ENCODE measurements at regions not wholly inside any gene's neighbourhood (a gene's known extent, or its start where the extent isn't known, plus 50 kb on each side); places are given as distances from the start of the nearest gene placed in this dataset.
"Not testable (repeated sequence)": the region's sequence is repeated elsewhere in the genome, so short reads cannot be mapped to it uniquely, and the experiment has no call there.

DNA sequence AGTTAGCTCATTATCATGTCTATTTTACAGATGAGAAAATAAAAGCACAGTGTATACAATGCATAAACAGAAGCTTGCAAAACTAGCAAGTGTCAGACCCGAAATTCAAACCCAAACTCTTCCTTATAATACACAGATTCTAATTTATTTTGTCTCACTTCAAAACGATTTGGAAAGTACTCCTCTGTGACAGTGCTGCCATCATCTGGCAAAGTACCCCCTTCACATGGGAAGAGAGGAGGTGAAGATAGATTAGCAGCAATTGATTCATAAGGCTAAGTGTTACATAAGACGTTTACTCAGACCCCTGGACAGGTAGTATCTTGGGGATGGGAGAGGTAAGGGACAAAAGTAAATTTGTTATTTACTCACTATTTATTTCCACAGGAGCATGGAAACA lies 744.0 kb upstream of the SGO1 start:
- DNase-seq = no peak
- Histone ChIP-seq H3K9me3 (ENCODE audit: control insufficient read depth, low read depth, low read length) (no peaks in the 10 kb centered on the region), H3K27ac (ENCODE audit: low read length) (no peak overlapping the region), H3K36me3 (ENCODE audit: control insufficient read depth, insufficient read depth, low read length) (no peaks in the 10 kb centered on the region), H3K4me1 (ENCODE audit: control insufficient read depth, insufficient read depth, low read length) (no peaks in the 10 kb centered on the region), H3K4me3 (ENCODE audit: low read length) (no peak overlapping the region), H3K27me3 (ENCODE audit: control insufficient read depth, insufficient read depth, low read length) (no peaks in the 10 kb centered on the region)
- WGBS (ENCODE audit: insufficient coverage, low lambda C conversion rate) = no CpG with 5 or more reads among the region's 3 CpGs

GRCh38 chr3:20924646-20925385 lies 738.8 kb upstream of the SGO1 start:
- WGBS (ENCODE audit: insufficient coverage, low lambda C conversion rate) = 72% methylated on average over 3 of the region's 5 CpGs
- H3K4me3 ChIP-seq (ENCODE audit: low read length) = no peak overlapping the region
- H3K9me3 ChIP-seq (ENCODE audit: control insufficient read depth, low read depth, low read length) = no peaks in the 10 kb centered on the region
- no peaks in the 10 kb centered on the region for H3K27me3 ChIP-seq (ENCODE audit: control insufficient read depth, insufficient read depth, low read length)
- no peaks in the 10 kb centered on the region for H3K4me1 ChIP-seq (ENCODE audit: control insufficient read depth, insufficient read depth, low read length)
- H3K36me3 ChIP-seq (ENCODE audit: control insufficient read depth, insufficient read depth, low read length) = no peaks in the 10 kb centered on the region
- H3K27ac ChIP-seq (ENCODE audit: low read length) = no peak overlapping the region
- no peak for DNase-seq

- H3K27ac ChIP-seq (ENCODE audit: low read length); H3K36me3 ChIP-seq (ENCODE audit: control insufficient read depth, insufficient read depth, low read length); H3K4me1 ChIP-seq (ENCODE audit: control insufficient read depth, insufficient read depth, low read length); H3K4me3 ChIP-seq (ENCODE audit: low read length); H3K9me3 ChIP-seq (ENCODE audit: control insufficient read depth, low read depth, low read length); H3K27me3 ChIP-seq (ENCODE audit: control insufficient read depth, insufficient read depth, low read length); DNase-seq: not testable (repeated sequence)
- WGBS (ENCODE audit: insufficient coverage, low lambda C conversion rate) = no CpG with 5 or more reads among the region's 5 CpGs
These were observed 735.1 kb upstream of the SGO1 start for GRCh38 chr3:20921112-20921511.

DNA sequence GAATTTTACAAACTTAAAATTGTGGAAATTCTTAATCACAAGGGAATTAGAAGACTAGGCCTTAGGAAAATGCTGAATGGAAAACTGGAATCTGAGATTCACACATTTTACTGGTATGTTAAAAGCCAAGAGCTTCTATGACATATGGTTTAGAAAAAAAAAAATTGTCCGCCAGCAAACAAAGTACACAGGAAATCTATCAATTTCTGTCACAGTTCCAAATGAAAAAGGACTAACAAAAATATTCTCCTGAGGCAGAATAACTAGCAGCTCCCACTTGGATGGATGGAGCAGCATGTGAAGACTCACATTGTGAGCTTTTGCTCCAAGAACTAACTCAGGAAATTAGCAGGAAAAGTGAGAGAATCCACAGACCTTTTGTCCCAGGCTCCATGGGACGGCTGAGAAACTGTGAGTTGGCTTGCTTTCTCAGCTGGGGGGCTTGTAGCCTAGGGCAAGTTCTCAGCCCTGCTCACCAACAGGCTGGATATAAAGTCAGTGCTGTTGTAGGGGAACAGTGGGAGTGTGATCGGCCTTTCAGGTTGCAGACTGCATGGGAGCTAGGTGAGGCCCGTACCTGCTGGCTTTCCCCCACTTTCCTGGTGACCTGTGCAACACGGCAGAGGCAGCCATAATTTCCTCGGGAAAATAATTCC lies 731.1 kb upstream of the SGO1 start:
- 100% methylated on average over 1 of the region's 6 CpGs for WGBS (ENCODE audit: insufficient coverage, low lambda C conversion rate)
- Histone ChIP-seq H3K4me3 (ENCODE audit: low read length) (no peak overlapping the region), H3K4me1 (ENCODE audit: control insufficient read depth, insufficient read depth, low read length) (no peaks in the 10 kb centered on the region), H3K36me3 (ENCODE audit: control insufficient read depth, insufficient read depth, low read length) (no peaks in the 10 kb centered on the region), H3K27ac (ENCODE audit: low read length) (no peak overlapping the region), H3K27me3 (ENCODE audit: control insufficient read depth, insufficient read depth, low read length) (no peaks in the 10 kb centered on the region), H3K9me3 (ENCODE audit: control insufficient read depth, low read depth, low read length) (no peaks in the 10 kb centered on the region)
- no peak for DNase-seq

- Histone ChIP-seq H3K4me3 (ENCODE audit: low read length) (no peak overlapping the region), H3K36me3 (ENCODE audit: control insufficient read depth, insufficient read depth, low read length) (no peaks in the 10 kb centered on the region), H3K4me1 (ENCODE audit: control insufficient read depth, insufficient read depth, low read length) (no peaks in the 10 kb centered on the region), H3K27me3 (ENCODE audit: control insufficient read depth, insufficient read depth, low read length) (no peaks in the 10 kb centered on the region), H3K9me3 (ENCODE audit: control insufficient read depth, low read depth, low read length) (no peaks in the 10 kb centered on the region), H3K27ac (ENCODE audit: low read length) (no peak overlapping the region)
- no peak for DNase-seq
- no CpG with 5 or more reads among the region's 2 CpGs for WGBS (ENCODE audit: insufficient coverage, low lambda C conversion rate)
These were observed 728.3 kb upstream of the SGO1 start for GRCh38 chr3:20914310-20914709.

DNA sequence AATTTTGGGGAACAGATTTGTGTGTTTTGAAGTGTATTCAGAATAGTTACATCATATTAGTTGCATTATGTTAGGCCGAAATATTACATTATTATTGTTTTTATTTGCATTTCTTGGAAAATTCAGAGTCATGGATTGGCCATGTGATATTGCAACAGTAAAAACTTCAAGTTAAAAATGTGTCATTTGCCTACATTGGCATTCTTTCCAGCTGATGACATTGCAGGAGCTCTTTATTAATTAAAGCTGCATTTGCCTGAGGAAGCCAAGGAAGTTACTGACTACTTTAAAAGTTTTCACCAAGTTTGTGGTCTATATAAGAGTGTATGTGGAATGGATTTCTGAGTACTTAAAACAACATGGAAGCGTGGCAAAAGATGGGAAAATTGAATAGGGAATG lies 726.4 kb upstream of the SGO1 start:
- H3K4me1 ChIP-seq (ENCODE audit: control insufficient read depth, insufficient read depth, low read length) = no peaks in the 10 kb centered on the region
- no peaks in the 10 kb centered on the region for H3K36me3 ChIP-seq (ENCODE audit: control insufficient read depth, insufficient read depth, low read length)
- WGBS (ENCODE audit: insufficient coverage, low lambda C conversion rate) = 78% methylated on average over 1 of the region's 2 CpGs
- H3K4me3 ChIP-seq (ENCODE audit: low read length) = no peak overlapping the region
- no peaks in the 10 kb centered on the region for H3K9me3 ChIP-seq (ENCODE audit: control insufficient read depth, low read depth, low read length)
- no peaks in the 10 kb centered on the region for H3K27me3 ChIP-seq (ENCODE audit: control insufficient read depth, insufficient read depth, low read length)
- H3K27ac ChIP-seq (ENCODE audit: low read length) = no peak overlapping the region
- DNase-seq = no peak

DNA sequence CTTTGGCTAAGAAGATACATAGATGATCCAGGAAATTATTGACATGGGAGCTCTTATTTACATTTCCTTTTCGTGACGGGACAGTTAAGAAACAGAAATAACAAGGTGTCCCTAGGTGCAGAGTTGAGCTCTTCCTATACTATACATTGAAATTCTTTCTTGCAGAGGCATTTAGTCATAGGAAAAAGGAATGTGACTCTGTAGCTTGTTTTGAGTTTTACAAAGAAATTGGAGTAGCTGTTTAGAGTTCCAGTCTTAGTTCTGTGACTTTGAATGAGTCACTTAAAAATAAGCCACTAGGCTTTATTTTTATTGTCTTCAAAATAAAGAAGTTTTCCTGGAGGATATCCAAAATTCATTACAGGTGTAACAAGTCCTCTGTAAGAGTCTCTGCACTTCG lies 723.5 kb upstream of the SGO1 start:
- no peaks in the 10 kb centered on the region for H3K9me3 ChIP-seq (ENCODE audit: control insufficient read depth, low read depth, low read length)
- WGBS (ENCODE audit: insufficient coverage, low lambda C conversion rate) = 100% methylated on average over 1 of the region's 3 CpGs
- no peaks in the 10 kb centered on the region for H3K36me3 ChIP-seq (ENCODE audit: control insufficient read depth, insufficient read depth, low read length)
- no peak overlapping the region for H3K4me3 ChIP-seq (ENCODE audit: low read length)
- H3K27me3 ChIP-seq (ENCODE audit: control insufficient read depth, insufficient read depth, low read length) = no peaks in the 10 kb centered on the region
- no peaks in the 10 kb centered on the region for H3K4me1 ChIP-seq (ENCODE audit: control insufficient read depth, insufficient read depth, low read length)
- no peak overlapping the region for H3K27ac ChIP-seq (ENCODE audit: low read length)
- DNase-seq = no peak

DNA sequence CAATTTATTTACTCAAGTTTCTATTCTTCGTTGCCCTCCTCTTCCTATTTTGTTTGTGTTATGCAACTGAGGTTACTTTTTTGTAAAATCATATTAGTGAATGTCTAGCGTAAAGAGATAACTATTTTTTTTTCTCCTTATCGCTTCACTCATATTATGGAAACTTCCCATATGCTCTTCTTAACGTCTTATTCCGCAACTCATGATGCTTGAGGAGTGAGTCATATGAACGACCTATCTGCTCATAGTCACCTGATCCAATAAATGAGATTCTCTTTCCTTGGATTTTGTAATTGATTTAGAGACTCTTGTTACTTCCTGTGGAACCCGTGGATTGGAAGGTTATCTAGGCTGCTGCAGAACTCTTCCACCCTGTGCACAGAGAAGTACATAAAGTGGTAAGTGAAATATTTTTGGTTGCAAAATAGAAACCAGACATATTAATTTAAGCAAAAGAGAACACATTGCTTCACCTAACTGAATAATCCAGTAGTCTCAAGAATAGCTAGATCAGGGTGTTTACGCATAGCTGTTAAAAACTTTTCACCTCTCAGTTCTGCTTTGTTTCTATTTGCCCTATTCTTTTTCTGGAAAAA lies 719.3 kb upstream of the SGO1 start:
- Histone ChIP-seq H3K27me3 (ENCODE audit: control insufficient read depth, insufficient read depth, low read length) (no peaks in the 10 kb centered on the region), H3K36me3 (ENCODE audit: control insufficient read depth, insufficient read depth, low read length) (no peaks in the 10 kb centered on the region), H3K4me1 (ENCODE audit: control insufficient read depth, insufficient read depth, low read length) (no peaks in the 10 kb centered on the region), H3K9me3 (ENCODE audit: control insufficient read depth, low read depth, low read length) (no peaks in the 10 kb centered on the region), H3K27ac (ENCODE audit: low read length) (no peak overlapping the region), H3K4me3 (ENCODE audit: low read length) (no peak overlapping the region)
- no peak for DNase-seq
- 82% methylated on average over 6 of the region's 8 CpGs for WGBS (ENCODE audit: insufficient coverage, low lambda C conversion rate)

GRCh38 chr3:20904671-20905070 lies 718.7 kb upstream of the SGO1 start:
- no peaks in the 10 kb centered on the region for H3K4me1 ChIP-seq (ENCODE audit: control insufficient read depth, insufficient read depth, low read length)
- no CpG with 5 or more reads among the region's 3 CpGs for WGBS (ENCODE audit: insufficient coverage, low lambda C conversion rate)
- H3K27me3 ChIP-seq (ENCODE audit: control insufficient read depth, insufficient read depth, low read length) = no peaks in the 10 kb centered on the region
- DNase-seq = no peak
- no peak overlapping the region for H3K4me3 ChIP-seq (ENCODE audit: low read length)
- H3K9me3 ChIP-seq (ENCODE audit: control insufficient read depth, low read depth, low read length) = no peaks in the 10 kb centered on the region
- no peaks in the 10 kb centered on the region for H3K36me3 ChIP-seq (ENCODE audit: control insufficient read depth, insufficient read depth, low read length)
- no peak overlapping the region for H3K27ac ChIP-seq (ENCODE audit: low read length)

GRCh38 chr3:20898962-20899361 lies 713.0 kb upstream of the SGO1 start:
- no peak for DNase-seq
- 60% methylated on average over 1 of the region's 2 CpGs for WGBS (ENCODE audit: insufficient coverage, low lambda C conversion rate)

More at GRCh38 chr3:20898962-20899361, 713.0 kb upstream of the SGO1 start:
- H3K27me3 ChIP-seq (ENCODE audit: control insufficient read depth, insufficient read depth, low read length) = no peaks in the 10 kb centered on the region
- H3K27ac ChIP-seq (ENCODE audit: low read length) = no peak overlapping the region
- H3K4me1 ChIP-seq (ENCODE audit: control insufficient read depth, insufficient read depth, low read length) = no peaks in the 10 kb centered on the region
- no peak overlapping the region for H3K4me3 ChIP-seq (ENCODE audit: low read length)
- H3K9me3 ChIP-seq (ENCODE audit: control insufficient read depth, low read depth, low read length) = peaks cover 9% of the 10 kb centered on the region
- no peaks in the 10 kb centered on the region for H3K36me3 ChIP-seq (ENCODE audit: control insufficient read depth, insufficient read depth, low read length)

All from large intestine (tissue), 3 donors.